ENCODE measurements at regions not wholly inside any gene's neighbourhood (a gene's known extent, or its start where the extent isn't known, plus 50 kb on each side); places are given as distances from the start of the nearest gene placed in this dataset.

- TF ChIP-seq CTCF (IDR thresholded peaks at IDR 0.05; ENCODE audit: low read depth, low read length) (no peak), EZH2phosphoT487 (IDR thresholded peaks at IDR 0.05; ENCODE audit: low read depth) (no peak)
Measured at GRCh38 chr14:101328412-101329028, 232.8 kb upstream of the DIO3 start.

Data from OCI-LY3 (cell line).